Activated CD4-positive, alpha-beta memory T cell treated with anti-CD3 and anti-CD28 coated beads for 36 hours (primary cell): ENCODE measurements at regions not wholly inside any gene's neighbourhood (a gene's known extent, or its start where the extent isn't known, plus 50 kb on each side); places are given as distances from the start of the nearest gene placed in this dataset.
"Not testable (repeated sequence)": the region's sequence is repeated elsewhere in the genome, so short reads cannot be mapped to it uniquely, and the experiment has no call there.

Source experiments
- CTCF ChIA-PET: fragments of 350-600 bp; sonication (Branson Sonifier 250); formaldehyde crosslinking; loops from one replicate; lab custom pipeline; 2021; ENCODE audit warnings: antibody characterized with exemption, inconsistent platforms; lab: Charles Lee
- POLR2A ChIA-PET: fragments of 350-600 bp; sonication (Branson Sonifier 250); formaldehyde crosslinking; loops from one replicate; lab custom pipeline; 2021; ENCODE audit warnings: antibody characterized with exemption; lab: Charles Lee
- DNase-seq: peaks from one replicate; pipeline ENCODE4 v3.0.0-alpha.2; 2020
- H3K27ac Mint-ChIP-seq: one replicate; pipeline ENCODE4 v1.8.0; 2021; ENCODE audit warnings: mixed read lengths
- H3K27me3 Mint-ChIP-seq: one replicate; pipeline ENCODE4 v1.8.0; 2021; ENCODE audit warnings: mixed read lengths
- H3K36me3 Mint-ChIP-seq: one replicate; pipeline ENCODE4 v1.8.0; 2021; ENCODE audit warnings: mixed read lengths
- H3K4me1 Mint-ChIP-seq: one replicate; pipeline ENCODE4 v1.8.0; 2021; ENCODE audit warnings: low read depth, mixed read lengths
- H3K4me3 Mint-ChIP-seq: one replicate; pipeline ENCODE4 v1.8.0; 2021; ENCODE audit warnings: mild to moderate bottlenecking, mixed read lengths
- H3K9me3 Mint-ChIP-seq: one replicate; pipeline ENCODE4 v1.8.0; 2021; ENCODE audit warnings: mixed read lengths
- intact Hi-C: fragments of 100-400 bp; cut with micrococcal nuclease; formaldehyde crosslinking; loops from one replicate; pipeline ENCODE4 v1.15.1; 2023

DNA sequence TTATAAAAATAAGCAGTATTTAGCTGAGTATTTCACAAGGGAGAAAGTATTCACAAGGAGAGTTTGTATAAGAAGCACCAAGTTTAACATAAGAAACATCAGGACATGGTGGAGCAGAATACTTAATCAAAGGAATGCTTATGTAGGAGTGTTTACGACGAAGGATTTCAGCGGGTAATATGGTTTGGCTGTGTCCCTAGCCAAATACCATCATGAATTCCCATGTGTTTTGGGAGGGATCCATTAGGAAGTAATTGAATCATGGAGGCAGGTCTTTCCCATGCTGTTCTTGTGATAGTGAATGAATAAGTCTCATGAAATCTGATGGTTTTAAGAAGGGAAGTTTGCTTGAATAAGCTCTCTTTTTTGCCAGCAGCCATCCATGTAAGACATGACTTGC lies 1099.1 kb upstream of the ADGRB3 start:
- POLR2A ChIA-PET, result no interaction called here
- CTCF ChIA-PET, result no interaction called here
- no peak for DNase-seq
- Mint-ChIP-seq H3K9me3 (peaks cover 2% of the 10 kb centered on the region), H3K27me3 (no peaks in the 10 kb centered on the region), H3K27ac (no peak overlapping the region), H3K4me3 (no peak overlapping the region), H3K36me3 (no peaks in the 10 kb centered on the region), H3K4me1 (no peaks in the 10 kb centered on the region)
- intact Hi-C loops, result no loop called here

DNA sequence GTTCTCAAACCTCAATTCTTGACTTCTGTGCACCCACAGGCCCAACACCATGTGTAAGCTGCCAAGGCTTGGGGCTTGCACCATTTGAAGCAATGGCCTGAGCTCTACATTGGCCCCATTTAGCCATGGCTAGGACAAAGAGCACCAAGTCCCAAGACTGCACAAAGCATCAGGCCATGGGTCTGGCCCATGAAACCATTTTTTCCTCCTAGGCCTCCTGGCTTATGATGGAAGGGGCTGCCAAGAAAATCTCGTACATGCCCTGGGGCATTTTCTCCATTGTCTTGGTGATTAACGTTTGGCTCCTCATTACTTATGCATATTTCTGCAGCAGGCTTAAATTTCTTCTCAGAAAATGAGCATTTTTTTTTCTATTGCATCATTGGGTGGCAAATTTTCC lies 1128.7 kb upstream of the ADGRB3 start:
- Mint-ChIP-seq H3K9me3 (peaks cover 25% of the 10 kb centered on the region), H3K27me3 (no peaks in the 10 kb centered on the region), H3K27ac (no peak overlapping the region), H3K36me3 (no peaks in the 10 kb centered on the region), H3K4me1 (no peaks in the 10 kb centered on the region), H3K4me3 (no peak overlapping the region)
- POLR2A ChIA-PET, result no interaction called here
- no peak for DNase-seq
- CTCF ChIA-PET, result no interaction called here
- intact Hi-C loops, result no loop called here

DNA sequence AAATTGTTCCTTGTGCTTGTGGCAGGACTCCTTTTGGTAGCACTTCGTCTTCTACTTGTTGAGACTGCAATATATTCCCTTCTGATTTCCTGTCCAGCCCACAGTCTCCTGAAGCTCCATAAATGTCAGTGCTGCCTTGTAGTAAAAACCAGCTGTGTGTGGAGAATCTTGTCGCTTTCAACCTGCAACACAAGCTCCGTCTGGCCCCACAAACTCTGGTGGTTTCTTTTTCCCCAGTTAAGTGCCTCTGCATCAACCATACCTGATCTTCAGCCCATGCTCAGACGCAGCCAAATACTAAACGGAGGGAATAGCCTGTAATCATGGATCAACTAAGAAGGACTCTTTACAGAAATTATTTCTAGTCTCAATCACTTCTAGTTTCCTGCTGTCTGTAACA lies 1133.3 kb upstream of the ADGRB3 start:
- Mint-ChIP-seq H3K4me3 (no peak overlapping the region), H3K27me3 (no peaks in the 10 kb centered on the region), H3K9me3 (peaks cover 15% of the 10 kb centered on the region), H3K36me3 (no peaks in the 10 kb centered on the region), H3K4me1 (no peaks in the 10 kb centered on the region), H3K27ac (no peak overlapping the region)
- no peak for DNase-seq
- CTCF ChIA-PET, result no interaction called here
- POLR2A ChIA-PET, result no interaction called here
- intact Hi-C loops, result no loop called here

DNA sequence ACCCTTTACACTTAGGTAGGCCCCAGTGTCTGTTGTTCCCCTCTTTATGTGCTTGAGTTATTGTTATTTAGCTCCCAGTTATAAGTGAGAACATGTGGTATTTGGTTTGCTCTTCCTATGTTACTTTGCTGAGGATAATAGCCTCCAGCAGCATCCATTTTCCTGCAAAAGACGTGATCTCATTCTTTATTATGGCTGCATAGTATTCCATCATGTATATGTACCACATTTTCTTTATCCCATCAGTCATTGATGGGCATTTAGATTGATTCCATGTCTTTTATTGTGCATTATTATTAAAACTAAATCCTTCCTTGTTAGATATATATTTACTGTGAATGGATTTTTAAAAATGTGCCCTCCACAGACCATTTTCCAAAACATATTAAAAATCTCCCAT lies 1137.3 kb upstream of the ADGRB3 start:
- DNase-seq, result no peak
- Mint-ChIP-seq H3K4me1 (no peaks in the 10 kb centered on the region), H3K36me3 (no peaks in the 10 kb centered on the region), H3K27me3 (no peaks in the 10 kb centered on the region), H3K4me3 (no peak overlapping the region), H3K27ac (no peak overlapping the region), H3K9me3 (peaks cover 5% of the 10 kb centered on the region)
- CTCF ChIA-PET, result no interaction called here
- intact Hi-C loops, result no loop called here
- POLR2A ChIA-PET, result no interaction called here

DNA sequence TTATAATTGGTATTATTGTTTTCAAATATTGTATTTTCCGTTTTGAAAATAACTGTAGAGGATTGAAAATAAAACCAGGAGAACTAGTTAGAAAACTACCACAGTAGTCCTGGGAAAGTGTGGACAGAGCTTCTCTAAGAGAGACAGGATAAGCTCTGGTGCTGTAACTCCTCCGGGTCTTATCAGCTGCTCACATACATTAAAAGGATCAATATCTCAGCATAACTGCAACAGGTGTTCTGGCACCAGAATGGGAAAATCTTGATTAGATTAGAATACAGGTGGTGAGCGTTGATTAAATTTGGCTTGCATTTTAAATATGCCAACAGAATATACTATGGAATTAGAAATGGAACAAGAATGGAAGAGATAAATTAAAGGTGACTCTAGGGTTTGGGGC lies 1138.9 kb upstream of the ADGRB3 start:
- Mint-ChIP-seq H3K27ac (no peak overlapping the region), H3K36me3 (no peaks in the 10 kb centered on the region), H3K9me3 (peaks cover 9% of the 10 kb centered on the region), H3K4me1 (no peaks in the 10 kb centered on the region), H3K27me3 (no peaks in the 10 kb centered on the region), H3K4me3 (no peak overlapping the region)
- ChIA-PET POLR2A (no interaction called here), CTCF (no interaction called here)
- no peak for DNase-seq
- intact Hi-C loops, result no loop called here

DNA sequence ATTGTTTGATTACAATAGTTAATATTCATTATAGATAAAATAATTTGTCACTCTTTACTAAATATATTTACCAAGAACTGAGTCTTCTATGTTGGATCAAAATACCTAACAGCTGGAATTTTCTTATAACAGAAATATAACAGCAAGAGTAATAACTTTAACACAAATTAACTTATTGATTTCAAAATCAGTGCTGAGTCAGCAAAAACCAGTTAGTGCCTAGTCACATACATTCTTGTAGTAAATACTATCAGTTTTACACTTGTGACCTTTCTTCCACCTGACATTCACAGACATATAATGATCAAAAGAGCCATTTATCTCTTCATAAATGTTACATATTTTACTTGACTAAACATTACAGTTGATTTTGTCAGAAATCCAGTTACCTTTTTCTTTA lies 1141.4 kb upstream of the ADGRB3 start:
- POLR2A ChIA-PET, result no interaction called here
- CTCF ChIA-PET, result no interaction called here
- H3K4me3 Mint-ChIP-seq, result no peak overlapping the region
- H3K27me3 Mint-ChIP-seq, result no peaks in the 10 kb centered on the region
- intact Hi-C loops, result no loop called here
- no peak overlapping the region for H3K27ac Mint-ChIP-seq
- DNase-seq, result no peak
- peaks cover 19% of the 10 kb centered on the region for H3K9me3 Mint-ChIP-seq
- H3K36me3 Mint-ChIP-seq, result no peaks in the 10 kb centered on the region
- no peaks in the 10 kb centered on the region for H3K4me1 Mint-ChIP-seq

DNA sequence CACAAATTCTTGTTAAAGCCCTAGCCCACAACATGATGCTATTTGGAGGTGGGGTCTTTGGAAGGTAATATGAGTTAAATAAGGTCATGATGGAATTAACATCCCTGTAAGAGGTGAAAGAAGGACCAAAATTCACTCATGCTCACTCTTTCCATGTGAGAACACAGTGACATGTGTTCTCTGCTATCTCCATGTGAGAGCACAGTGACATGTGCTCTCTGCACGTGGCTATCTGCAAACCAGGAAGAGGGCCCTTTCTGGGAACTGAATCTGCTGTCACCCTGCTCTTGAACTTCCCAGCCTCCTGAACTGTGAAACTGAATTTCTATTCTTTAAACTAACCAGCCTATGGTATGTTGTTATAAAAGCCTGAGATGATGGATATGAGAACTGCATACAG lies 1159.4 kb upstream of the ADGRB3 start:
- intact Hi-C loops, result no loop called here
- Mint-ChIP-seq H3K36me3 (no peaks in the 10 kb centered on the region), H3K9me3 (peaks cover 6% of the 10 kb centered on the region), H3K27me3 (no peaks in the 10 kb centered on the region), H3K27ac (no peak overlapping the region), H3K4me3 (no peak overlapping the region), H3K4me1 (no peaks in the 10 kb centered on the region)
- POLR2A ChIA-PET, result no interaction called here
- no peak for DNase-seq
- CTCF ChIA-PET, result no interaction called here

DNA sequence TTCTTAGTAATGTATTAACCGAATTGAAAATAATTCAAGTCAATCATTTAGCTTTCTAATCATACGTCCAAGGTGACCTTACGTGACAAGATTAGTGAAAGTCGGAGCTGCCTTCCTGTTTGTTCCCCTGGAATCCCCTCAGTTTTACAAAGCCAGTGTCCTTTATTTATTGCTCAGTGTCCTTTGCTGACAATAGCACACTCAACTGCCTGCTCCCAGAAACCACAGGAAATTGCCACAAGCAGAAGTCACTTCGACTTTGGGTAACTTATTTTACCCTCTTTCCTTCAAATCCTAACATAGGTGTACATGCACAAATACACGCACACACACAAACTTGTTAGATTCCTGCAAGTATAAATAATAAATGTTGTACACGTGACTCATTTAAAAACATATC lies 1167.7 kb upstream of the ADGRB3 start:
- peaks cover 24% of the 10 kb centered on the region for H3K9me3 Mint-ChIP-seq
- H3K4me1 Mint-ChIP-seq, result no peaks in the 10 kb centered on the region
- no peak overlapping the region for H3K27ac Mint-ChIP-seq
- ChIA-PET CTCF (no interaction called here), POLR2A (no interaction called here)
- intact Hi-C loops, result no loop called here
- no peaks in the 10 kb centered on the region for H3K27me3 Mint-ChIP-seq
- no peak for DNase-seq
- no peak overlapping the region for H3K4me3 Mint-ChIP-seq
- no peaks in the 10 kb centered on the region for H3K36me3 Mint-ChIP-seq

DNA sequence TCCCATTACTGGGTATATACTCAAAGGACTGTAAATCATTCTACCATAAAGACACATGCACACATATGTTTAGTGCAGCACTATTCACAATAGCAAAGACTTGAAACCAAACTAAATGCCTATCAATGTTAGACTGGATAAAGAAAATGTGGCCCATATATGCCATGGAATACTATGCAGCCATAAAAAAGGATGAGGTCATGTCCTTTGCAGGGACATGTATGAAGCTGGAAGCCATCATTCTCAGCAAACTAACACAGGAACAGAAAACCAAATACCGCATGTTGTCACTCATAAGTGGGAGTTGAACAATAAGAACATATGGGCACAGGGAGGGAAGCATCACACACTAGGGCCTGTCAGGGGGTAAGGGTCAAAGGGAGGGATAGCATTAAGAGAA lies 1172.4 kb upstream of the ADGRB3 start:
- H3K9me3 Mint-ChIP-seq, result peaks cover 47% of the 10 kb centered on the region
- H3K27me3 Mint-ChIP-seq, H3K4me3 Mint-ChIP-seq, H3K4me1 Mint-ChIP-seq, CTCF ChIA-PET, POLR2A ChIA-PET, H3K36me3 Mint-ChIP-seq, DNase-seq, H3K27ac Mint-ChIP-seq, intact Hi-C loops: not testable (repeated sequence)

DNA sequence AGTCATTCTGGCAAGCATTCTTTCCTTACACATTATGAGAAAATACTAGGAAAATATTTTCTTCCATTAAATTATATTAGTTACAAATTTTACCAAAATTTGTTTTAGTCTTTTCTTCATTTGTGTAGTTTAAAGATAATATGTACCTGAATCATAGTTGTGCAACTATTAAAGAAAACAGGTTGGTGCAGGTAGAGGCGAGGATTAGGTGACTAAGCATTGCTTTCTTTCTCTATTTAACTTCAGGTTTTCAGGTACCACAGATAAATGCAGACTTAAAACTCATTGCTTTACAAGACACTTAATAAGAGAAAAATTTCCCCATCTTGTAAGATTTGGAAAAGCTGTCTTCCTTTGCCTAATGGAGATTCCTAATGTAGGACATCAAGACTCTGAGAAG lies 1175.5 kb upstream of the ADGRB3 start:
- Mint-ChIP-seq H3K4me1 (no peaks in the 10 kb centered on the region), H3K27ac (no peak overlapping the region), H3K27me3 (no peaks in the 10 kb centered on the region), H3K9me3 (peaks cover 50% of the 10 kb centered on the region), H3K4me3 (no peak overlapping the region), H3K36me3 (peaks cover 4% of the 10 kb centered on the region)
- DNase-seq, result no peak
- POLR2A ChIA-PET, result no interaction called here
- intact Hi-C loops, result no loop called here
- CTCF ChIA-PET, result no interaction called here

DNA sequence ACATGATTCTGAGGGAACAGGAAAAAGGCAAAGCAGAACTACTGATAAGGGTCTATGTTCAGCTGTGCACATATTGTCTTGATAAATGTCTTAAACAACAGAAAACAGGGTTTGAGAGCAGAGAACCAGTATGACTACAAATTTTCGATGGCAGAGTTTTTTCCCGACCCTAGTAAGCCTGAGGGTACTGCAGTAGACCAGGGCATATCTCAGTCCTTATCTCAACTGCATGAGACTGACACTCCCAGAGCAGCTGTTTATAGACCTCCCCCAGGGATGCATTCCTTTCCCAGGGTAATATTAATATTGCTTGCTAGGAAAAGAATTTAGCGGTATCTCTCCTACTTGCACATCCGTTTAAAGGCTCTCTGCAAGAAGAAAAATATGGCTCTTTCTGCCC lies 1176.8 kb upstream of the ADGRB3 start:
- Mint-ChIP-seq H3K36me3 (peaks cover 4% of the 10 kb centered on the region), H3K9me3 (peaks cover 50% of the 10 kb centered on the region), H3K4me3 (no peak overlapping the region), H3K27me3 (no peaks in the 10 kb centered on the region), H3K4me1 (no peaks in the 10 kb centered on the region), H3K27ac (no peak overlapping the region)
- no peak for DNase-seq
- ChIA-PET CTCF (no interaction called here), POLR2A (no interaction called here)
- intact Hi-C loops, result no loop called here

DNA sequence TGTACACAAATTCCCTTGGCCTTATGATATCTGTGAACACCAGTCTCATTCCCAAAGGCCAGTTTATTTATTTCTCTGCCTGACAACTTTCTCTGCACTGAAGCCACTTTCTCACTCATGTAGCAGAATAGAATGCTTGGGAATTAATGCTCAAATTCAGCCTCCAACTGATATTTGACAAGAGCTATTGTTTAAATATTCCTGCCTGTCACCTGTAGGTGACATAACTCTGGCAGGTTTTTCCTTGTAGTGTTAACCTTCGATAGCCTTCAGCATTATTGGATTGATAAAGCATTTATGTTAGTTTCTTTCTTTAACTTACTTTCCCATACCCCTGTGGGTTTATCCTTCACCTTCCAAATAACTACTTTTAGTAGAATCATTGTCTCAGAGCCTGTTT lies 1183.2 kb upstream of the ADGRB3 start:
- intact Hi-C loops, result no loop called here
- Mint-ChIP-seq H3K27me3 (no peaks in the 10 kb centered on the region), H3K4me3 (no peak overlapping the region), H3K27ac (no peak overlapping the region), H3K4me1 (no peaks in the 10 kb centered on the region), H3K36me3 (no peaks in the 10 kb centered on the region), H3K9me3 (peaks cover 7% of the 10 kb centered on the region)
- ChIA-PET CTCF (no interaction called here), POLR2A (no interaction called here)
- no peak for DNase-seq

DNA sequence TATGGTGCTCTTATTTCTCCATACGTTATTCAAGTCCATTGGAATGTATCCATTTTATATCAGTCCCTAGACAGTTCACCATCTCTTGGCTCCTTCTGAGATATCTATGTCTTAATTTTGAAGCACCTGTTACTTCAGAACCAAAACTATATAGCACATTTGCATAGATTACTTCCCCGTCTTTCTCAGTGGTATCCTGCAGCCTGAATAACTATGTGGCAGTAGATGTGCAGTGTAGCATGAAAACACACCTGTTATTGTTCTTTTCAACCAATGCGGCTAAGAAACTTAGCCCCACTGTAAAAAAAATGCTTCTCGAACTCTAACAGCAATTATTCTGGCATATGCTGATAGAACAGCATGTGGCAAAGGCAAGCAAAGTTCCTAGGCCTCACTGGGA lies 1184.4 kb upstream of the ADGRB3 start:
- intact Hi-C loops, result no loop called here
- H3K27me3 Mint-ChIP-seq, result no peaks in the 10 kb centered on the region

DNA sequence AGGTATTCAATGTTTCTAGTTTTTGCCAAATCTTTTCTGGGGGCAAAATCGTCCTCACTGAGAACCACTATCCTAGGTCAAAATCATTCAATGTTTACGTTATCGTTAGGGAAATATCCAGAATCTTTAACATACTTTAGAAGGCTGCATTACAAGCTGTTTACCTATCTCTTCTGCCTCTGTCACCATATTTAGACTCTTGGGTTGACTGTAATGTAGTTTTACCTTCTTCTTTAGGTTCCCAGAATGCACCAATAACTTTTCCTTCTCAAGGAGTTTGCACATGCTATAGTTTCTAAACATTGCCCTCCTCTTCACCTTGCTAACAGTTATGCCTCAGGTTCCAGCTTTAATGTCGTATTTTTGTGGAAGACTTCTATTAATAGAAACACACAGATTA lies 1185.5 kb upstream of the ADGRB3 start:
- Mint-ChIP-seq H3K27ac (no peak overlapping the region), H3K4me1 (no peaks in the 10 kb centered on the region), H3K4me3 (no peak overlapping the region), H3K36me3 (no peaks in the 10 kb centered on the region), H3K27me3 (no peaks in the 10 kb centered on the region), H3K9me3 (peaks cover 2% of the 10 kb centered on the region)
- DNase-seq, result no peak
- ChIA-PET POLR2A (no interaction called here), CTCF (no interaction called here)
- intact Hi-C loops, result no loop called here

More for the DNA sequence above, 1184.4 kb upstream of the ADGRB3 start:
- POLR2A ChIA-PET, result no interaction called here
- Mint-ChIP-seq H3K36me3 (no peaks in the 10 kb centered on the region), H3K9me3 (peaks cover 2% of the 10 kb centered on the region), H3K27ac (no peak overlapping the region), H3K4me1 (no peaks in the 10 kb centered on the region), H3K4me3 (no peak overlapping the region)
- CTCF ChIA-PET, result no interaction called here
- DNase-seq, result no peak
